GM20000 (cell line): ENCODE measurements at regions not wholly inside any gene's neighbourhood (a gene's known extent, or its start where the extent isn't known, plus 50 kb on each side); places are given as distances from the start of the nearest gene placed in this dataset.

ENCODE experiments used
- DNase-seq: peaks from one replicate; pipeline ENCODE4 v3.0.0; 2012; ENCODE audit warnings: low spot score
- TF ChIP-seq, protein P1 (sequence below): IDR thresholded peaks from 2 replicates; pipeline ENCODE4 v1.5.1; 2012; ENCODE audit warnings: mild to moderate bottlenecking, control low read depth; ENCODE audit errors: extremely low read depth, missing control alignments

DNA sequence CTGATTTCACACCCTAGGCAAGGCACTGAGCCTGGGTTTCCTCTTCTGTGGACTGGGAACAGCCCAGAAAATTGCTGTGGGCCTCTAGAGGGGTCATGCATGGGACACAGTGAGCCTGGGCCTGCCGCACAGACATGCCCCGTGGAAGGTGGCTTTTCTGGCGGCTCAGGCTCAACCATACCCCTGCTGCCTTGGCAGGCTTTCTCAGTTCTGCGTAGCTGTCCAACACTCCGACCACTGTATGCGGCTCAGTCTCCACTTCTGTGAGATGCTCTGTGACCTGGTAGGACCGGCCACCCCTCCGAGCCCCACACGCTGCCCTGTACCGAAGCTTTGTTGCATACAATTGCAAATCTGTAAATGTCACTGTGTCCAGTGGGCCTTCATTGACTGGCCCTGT lies 126.3 kb downstream of the UQCRFS1 start:
- TF ChIP-seq, protein P1, sequence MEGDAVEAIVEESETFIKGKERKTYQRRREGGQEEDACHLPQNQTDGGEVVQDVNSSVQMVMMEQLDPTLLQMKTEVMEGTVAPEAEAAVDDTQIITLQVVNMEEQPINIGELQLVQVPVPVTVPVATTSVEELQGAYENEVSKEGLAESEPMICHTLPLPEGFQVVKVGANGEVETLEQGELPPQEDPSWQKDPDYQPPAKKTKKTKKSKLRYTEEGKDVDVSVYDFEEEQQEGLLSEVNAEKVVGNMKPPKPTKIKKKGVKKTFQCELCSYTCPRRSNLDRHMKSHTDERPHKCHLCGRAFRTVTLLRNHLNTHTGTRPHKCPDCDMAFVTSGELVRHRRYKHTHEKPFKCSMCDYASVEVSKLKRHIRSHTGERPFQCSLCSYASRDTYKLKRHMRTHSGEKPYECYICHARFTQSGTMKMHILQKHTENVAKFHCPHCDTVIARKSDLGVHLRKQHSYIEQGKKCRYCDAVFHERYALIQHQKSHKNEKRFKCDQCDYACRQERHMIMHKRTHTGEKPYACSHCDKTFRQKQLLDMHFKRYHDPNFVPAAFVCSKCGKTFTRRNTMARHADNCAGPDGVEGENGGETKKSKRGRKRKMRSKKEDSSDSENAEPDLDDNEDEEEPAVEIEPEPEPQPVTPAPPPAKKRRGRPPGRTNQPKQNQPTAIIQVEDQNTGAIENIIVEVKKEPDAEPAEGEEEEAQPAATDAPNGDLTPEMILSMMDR = no peak
- no peak for DNase-seq

DNA sequence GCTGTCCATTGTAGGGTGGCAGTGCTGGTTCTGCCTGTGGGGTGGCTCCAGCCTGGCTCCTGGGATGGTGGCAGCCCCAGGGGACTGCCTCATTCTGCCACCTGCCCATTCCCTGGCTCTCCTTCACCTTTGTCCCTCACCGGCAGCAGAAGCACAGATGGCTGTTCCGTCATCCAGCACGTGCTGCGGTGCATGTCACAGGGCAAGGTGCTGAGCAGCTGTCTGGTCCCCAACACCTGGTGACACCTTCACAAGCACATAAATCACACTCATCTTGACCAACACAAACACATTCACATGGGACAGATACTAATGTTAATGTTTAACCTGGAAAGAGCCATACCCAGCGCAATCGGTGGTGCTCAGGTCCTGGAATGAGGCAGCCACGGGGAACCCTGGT lies 126.8 kb downstream of the UQCRFS1 start:
- DNase-seq = no peak
- TF ChIP-seq, protein P1 = no peak

DNA sequence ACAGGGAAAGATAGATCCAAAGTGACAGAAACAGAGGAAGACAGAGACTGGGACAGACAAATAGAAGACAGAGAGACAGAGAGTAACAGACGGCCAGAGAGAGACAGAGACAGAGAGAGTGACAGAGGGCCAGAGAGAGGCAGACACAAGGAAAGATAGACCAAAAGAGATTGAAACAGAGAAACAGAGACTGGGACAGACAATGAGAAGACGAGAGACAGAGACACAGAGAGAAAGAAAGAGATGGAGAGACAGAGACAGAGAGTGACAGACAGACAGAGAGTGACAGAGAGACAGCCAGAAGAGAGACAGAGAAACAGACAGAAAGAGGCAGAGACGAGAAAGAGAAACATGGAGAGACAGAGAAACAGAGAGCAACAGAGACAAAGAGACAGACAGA lies 127.3 kb downstream of the UQCRFS1 start:
- TF ChIP-seq, protein P1 = no peak
- DNase-seq = no peak

DNA sequence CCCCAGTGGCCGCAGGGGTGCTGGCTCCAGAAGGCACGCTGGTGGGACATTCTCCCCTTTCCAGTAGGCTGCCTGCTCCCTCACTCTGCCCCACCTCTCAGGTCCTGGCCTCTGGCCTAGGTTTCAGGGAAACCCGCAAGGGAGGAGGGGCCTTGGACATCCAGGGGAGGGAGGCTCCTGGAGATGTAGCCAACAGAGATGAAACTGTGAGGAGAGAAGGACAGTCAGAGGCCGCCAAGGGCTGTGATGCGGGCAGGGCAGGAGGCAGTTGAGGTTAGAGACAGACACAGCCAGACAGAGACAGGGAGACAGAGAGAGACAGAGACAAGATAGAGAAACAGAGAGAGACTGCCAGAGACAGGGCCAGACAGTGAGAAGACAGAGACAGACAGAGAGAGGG lies 127.7 kb downstream of the UQCRFS1 start:
- TF ChIP-seq, protein P1 = no peak
- DNase-seq = no peak

DNA sequence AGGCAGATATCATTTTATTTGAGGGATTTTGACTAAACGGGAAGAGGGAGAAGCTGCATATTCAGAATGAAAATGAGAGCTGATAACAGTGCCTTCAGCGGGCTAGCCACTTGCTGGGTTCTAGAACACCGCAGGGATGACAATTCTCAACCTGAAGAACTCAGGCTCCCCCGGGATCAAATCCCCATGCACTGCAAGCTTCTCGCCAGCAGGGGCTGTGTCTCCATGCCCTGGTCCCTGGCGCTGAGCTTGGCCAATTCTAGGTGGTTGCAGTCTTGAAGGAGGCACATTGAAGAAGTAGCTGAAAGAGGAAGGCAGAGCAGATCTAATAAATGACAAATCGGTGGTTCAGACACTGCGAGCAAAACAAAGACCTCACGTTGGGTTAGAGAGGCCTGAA lies 128.7 kb downstream of the UQCRFS1 start:
- no peak for DNase-seq
- TF ChIP-seq, protein P1 = no peak

DNA sequence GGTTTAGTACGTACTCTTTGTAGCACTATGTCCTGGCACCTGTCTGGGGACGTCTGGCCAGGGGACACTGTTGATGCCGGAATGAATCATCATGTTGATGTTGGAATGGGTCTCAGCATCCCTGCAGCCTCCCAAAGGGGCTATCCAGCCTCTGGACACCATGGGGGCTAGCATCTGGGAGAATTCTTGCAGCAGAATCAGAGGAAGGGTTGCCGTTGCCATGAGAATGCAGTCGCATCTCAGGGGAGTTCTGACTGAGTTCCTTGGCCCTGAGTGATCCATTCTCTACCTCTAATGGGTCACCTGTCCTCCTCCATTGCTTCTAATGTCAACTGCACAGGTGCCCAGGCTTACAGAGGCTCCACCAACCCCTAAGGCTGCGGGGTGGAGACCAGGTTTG lies 129.1 kb downstream of the UQCRFS1 start:
- TF ChIP-seq, protein P1 = no peak
- DNase-seq = no peak

DNA sequence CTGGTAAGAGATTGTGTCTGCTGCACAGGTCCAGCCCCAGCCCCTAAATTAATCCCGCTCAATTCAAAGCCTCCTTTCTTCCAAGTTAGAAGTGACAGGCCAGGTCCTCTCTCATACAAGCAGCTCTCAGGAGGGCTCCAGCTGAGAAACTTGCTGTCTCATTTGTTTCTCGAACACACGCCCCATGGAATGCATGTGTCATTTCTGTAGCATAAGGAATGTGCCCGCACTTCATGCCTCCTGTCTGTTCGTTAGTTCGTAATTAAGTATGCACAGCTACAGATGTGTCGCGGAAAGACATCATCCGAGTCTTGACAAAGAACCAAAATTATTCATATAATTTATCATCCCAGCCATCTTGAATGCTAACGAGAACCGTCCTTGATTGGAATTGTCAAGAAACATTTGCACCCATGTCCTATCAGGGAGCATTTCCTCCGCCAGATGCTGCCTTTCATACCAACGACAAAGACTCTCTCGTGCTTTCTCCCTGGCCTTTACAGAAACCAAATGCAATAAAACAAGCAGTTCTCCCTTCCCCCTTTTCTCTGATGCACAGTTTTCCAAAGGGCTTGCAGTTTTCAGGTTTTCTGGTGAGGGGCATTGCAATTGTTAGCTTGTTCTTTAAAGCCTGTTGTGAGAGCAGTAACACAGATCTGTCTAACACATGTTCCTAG lies 133.5 kb downstream of the UQCRFS1 start:
- TF ChIP-seq, protein P1 = no peak
- no peak for DNase-seq
